ENCODE measurements at regions not wholly inside any gene's neighbourhood (a gene's known extent, or its start where the extent isn't known, plus 50 kb on each side); places are given as distances from the start of the nearest gene placed in this dataset.

DNA sequence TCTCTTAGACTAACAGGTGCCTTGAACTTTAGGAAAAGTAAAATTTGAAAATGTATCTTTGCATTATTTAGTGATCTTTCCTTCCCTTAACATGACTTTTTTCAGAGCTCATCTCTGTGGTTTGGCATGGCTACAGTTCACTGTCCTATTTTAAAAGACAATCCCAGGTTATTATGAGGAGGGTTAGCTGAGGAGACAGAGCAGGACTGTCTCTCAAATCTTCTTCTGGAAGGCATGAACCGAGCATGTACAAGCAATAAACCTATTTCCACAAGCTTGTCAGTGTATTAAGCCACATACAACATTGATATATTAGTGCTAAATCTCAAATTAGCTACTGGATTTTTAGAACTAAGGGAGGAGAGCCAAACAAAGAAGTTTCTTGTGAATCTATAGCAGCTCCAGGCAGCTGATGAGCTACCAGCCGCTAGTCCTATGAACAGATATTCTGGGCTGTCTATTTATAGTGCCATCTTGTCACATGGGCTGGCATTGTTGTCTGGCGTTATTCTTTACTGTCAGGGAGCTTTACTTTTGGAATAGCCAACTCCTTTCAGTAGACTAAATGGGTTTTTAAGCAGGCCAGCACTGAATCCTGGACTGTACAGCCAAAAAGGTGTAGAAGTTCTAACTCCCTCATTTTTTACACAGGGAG is 171.2 kb upstream of the ACTBL2 start:
- Histone ChIP-seq H3K27ac (no peak overlapping the region), H3K4me3 (no peak overlapping the region), H3K36me3 (no peaks in the 10 kb centered on the region), H3K9me3 (no peaks in the 10 kb centered on the region), H3K27me3 (no peaks in the 10 kb centered on the region), H3K4me1 (peaks cover 0 to 23% (median 5%) of the 10 kb centered on the region in 4 donors)
- intact Hi-C loops (cut with DNase I; ENCODE audit: low total_unique reads) = no loop called here
- TF ChIP-seq CTCF (IDR thresholded peaks at IDR 0.05) = no peak
- DNase-seq = no peak

- Histone ChIP-seq H3K9me3 (peaks cover 0 to 10% (median 0%) of the 10 kb centered on the region in 3 donors), H3K4me3 (no peak overlapping the region), H3K36me3 (no peaks in the 10 kb centered on the region), H3K27ac (no peak overlapping the region), H3K27me3 (no peaks in the 10 kb centered on the region), H3K4me1 (peaks cover 0 to 9% (median 4%) of the 10 kb centered on the region in 4 donors)
- intact Hi-C loops (cut with DNase I; ENCODE audit: low total_unique reads) = no loop called here
- no peak for DNase-seq
- TF ChIP-seq CTCF (IDR thresholded peaks at IDR 0.05) = no peak
Measured at GRCh38 chr5:57651127-57651526, 168.5 kb upstream of the ACTBL2 start.

DNA sequence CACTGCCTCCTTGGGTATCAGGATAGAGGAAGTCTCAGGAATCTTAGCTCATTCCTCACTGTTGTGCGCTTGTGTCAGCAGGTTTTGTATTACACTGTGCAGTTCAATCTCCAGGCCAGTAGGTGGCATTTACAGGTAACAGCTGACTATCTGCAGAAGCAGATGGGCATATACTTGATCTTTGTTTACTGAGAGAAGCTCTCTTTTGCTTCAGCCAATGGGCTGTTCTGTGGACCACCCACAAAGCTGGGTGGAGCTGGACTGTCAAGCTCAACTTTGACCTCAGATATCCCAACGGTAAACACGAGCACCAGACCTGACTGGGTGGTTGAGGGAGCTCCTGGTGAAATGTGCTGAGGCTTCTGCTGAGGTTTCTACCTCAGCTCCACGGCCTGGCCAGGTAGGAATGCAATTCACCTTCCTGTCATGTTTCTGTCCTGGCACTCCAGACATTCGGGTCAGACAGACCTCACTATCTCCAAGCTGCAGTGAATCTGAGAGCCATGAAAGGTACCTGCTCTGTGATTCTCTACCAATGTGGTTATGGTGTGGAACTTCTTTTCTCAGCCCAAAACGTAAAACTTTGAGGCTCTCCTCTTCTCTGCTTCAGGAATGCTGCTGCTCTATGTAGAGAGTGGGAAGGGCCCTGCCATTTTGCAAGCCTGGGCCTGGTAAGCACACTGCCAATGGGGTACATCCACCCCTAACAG is 167.9 kb upstream of the ACTBL2 start:
- Histone ChIP-seq H3K4me1 (peaks cover 0 to 9% (median 4%) of the 10 kb centered on the region in 4 donors), H3K4me3 (no peak overlapping the region), H3K27me3 (no peaks in the 10 kb centered on the region), H3K27ac (no peak overlapping the region), H3K9me3 (peaks cover 0 to 10% (median 0%) of the 10 kb centered on the region in 3 donors), H3K36me3 (no peaks in the 10 kb centered on the region)
- intact Hi-C loops (cut with DNase I; ENCODE audit: low total_unique reads) = no loop called here
- no peak for DNase-seq
- TF ChIP-seq CTCF (IDR thresholded peaks at IDR 0.05) = peak; percentile 45 to 47

DNA sequence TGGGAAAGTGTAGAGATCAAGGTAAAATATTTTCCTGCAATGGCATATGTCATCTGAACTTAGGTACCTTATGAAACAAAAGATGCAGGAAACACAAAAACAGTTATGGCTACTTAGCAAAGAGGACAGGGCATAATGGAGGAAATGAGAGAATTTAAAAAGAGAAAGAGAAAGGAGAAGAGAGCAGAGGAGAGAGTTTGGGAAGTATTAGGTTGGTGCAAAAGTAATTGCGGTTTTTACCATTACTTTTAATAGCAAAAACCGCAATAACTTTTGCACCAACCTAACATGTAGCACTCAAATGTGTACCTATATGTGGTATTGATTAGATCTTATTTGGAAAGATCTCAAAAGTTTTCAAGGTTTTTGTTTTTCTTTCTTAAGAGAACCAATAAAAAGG is 160.1 kb upstream of the ACTBL2 start:
- Histone ChIP-seq H3K9me3 (peaks cover 0 to 4% (median 0%) of the 10 kb centered on the region in 3 donors), H3K36me3 (no peaks in the 10 kb centered on the region), H3K4me1 (no peaks in the 10 kb centered on the region), H3K4me3 (no peak overlapping the region), H3K27me3 (no peaks in the 10 kb centered on the region), H3K27ac (no peak overlapping the region)
- no peak for DNase-seq
- intact Hi-C loops (cut with DNase I; ENCODE audit: low total_unique reads) = no loop called here
- TF ChIP-seq CTCF (IDR thresholded peaks at IDR 0.05) = no peak

GRCh38 chr5:57642066-57642465 is 159.5 kb upstream of the ACTBL2 start:
- Histone ChIP-seq H3K4me3 (no peak overlapping the region), H3K27ac (no peak overlapping the region), H3K4me1 (no peaks in the 10 kb centered on the region), H3K9me3 (no peaks in the 10 kb centered on the region), H3K27me3 (no peaks in the 10 kb centered on the region), H3K36me3 (no peaks in the 10 kb centered on the region)
- DNase-seq = no peak
- no peak for TF ChIP-seq CTCF (IDR thresholded peaks at IDR 0.05)
- intact Hi-C loops (cut with DNase I; ENCODE audit: low total_unique reads) = no loop called here

Measured in tibial artery (tissue), 4 donors.